LNCaP clone FGC (cell line): ENCODE measurements at regions not wholly inside any gene's neighbourhood (a gene's known extent, or its start where the extent isn't known, plus 50 kb on each side); places are given as distances from the start of the nearest gene placed in this dataset.

Source experiments
- DNase-seq: peaks from one replicate; pipeline ENCODE4 v3.0.0-alpha.2; 2011; ENCODE audit warnings: low read depth
- H3K4me3 ChIP-seq: 2 replicates; pipeline ENCODE4 v1.5.1; 2011; ENCODE audit warnings: mild to moderate bottlenecking, low read depth, low read length, control low read depth
- CTCF ChIP-seq: IDR thresholded peaks from 2 replicates; pipeline ENCODE4 v1.5.1; 2012; ENCODE audit warnings: mild to moderate bottlenecking; ENCODE audit not compliant: control insufficient read depth, insufficient read depth; ENCODE audit errors: extremely low read depth

- no peak overlapping the region for H3K4me3 ChIP-seq
- TF ChIP-seq CTCF, result no peak
- DNase-seq, result no peak
These were observed 247.3 kb upstream of the TENT5A start for GRCh38 chr6:81999826-82000225.

GRCh38 chr6:81999270-81999669, 246.8 kb upstream of the TENT5A start:
- TF ChIP-seq CTCF, result no peak
- no peak overlapping the region for H3K4me3 ChIP-seq
- no peak for DNase-seq

DNA sequence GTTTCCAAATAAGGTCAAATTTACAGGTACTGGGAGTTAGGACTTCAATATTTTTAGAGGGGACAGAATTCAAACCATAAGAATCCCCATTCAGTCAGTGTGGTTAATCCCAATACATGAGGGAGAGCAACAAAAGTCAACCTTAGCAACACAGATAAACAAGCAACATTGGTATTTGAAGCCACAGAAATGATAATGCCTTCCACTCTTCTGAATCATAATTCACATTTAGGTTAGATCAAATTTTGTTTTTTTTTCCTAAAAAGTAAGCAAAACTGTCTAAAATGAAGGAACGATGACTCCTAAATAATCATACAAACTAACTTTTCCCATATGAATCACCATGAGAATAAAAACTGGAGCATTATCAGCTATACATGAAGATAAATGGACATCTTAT, 246.0 kb upstream of the TENT5A start:
- no peak for DNase-seq
- TF ChIP-seq CTCF, result no peak
- no peak overlapping the region for H3K4me3 ChIP-seq

DNA sequence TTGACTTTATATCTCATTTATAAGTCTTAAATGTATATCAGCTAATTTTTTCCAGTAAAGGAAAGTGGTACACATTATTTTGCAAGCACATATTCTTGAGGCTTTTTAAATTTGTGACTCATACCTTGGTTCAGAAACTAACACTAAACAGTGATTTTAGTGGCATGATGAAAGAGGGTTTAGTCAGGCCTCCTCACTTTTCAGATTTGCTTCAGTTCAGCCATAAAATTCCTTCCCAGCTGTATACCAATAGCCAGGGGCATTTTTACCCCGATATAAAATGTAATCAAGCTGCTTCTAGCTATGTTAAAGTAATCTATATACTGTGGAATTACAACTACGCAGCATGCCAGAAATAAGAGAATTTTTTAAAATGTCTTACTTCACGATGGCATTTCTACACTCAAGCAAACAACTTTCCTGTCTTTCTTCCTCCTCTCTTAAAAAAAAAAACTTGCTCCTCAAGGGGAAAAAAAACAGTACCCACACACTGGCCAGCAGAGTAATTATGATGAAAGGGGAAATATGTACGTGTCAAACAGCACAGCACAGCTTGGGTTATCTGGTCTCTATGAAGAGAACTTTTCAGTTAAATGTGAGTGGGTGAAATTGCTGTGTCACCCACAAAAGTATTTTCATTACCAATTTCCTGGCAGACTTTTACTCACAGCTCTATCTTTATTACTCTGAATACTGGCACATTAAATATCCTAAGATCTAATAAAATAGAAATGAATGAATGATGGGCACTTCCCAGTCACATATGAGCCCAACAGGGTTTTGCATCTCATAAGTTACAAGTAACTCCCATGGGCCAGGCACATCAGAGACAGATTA, 244.8 kb upstream of the TENT5A start:
- no peak for DNase-seq
- TF ChIP-seq CTCF, result no peak
- H3K4me3 ChIP-seq, result no peak overlapping the region

DNA sequence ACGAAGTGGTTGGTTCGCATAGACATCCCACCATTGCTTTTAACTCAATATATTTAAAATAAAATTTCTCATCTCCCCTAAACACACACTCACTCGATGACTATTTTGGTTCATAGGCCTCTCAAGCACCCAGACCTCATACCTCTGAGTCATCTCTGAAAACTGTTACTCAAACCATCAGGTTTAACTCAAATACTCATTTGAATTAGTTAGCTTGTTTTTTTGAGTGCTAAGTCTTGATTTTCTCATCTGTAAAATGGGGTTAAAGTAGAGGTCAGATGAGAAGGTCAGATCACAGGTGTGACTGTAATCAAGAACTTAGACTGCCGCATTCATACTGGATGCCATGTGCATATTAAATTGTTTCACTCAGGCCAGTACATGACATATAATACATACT, 243.9 kb upstream of the TENT5A start:
- H3K4me3 ChIP-seq, result no peak overlapping the region
- DNase-seq, result no peak

GRCh38 chr6:81995548-81996289, 243.2 kb upstream of the TENT5A start:
- no peak for DNase-seq

More for the DNA sequence above, 243.9 kb upstream of the TENT5A start:
- no peak for TF ChIP-seq CTCF

More at GRCh38 chr6:81995548-81996289, 243.2 kb upstream of the TENT5A start:
- H3K4me3 ChIP-seq, result no peak overlapping the region
- TF ChIP-seq CTCF, result no peak
